Transverse colon (tissue), 4 donors: ENCODE measurements at regions not wholly inside any gene's neighbourhood (a gene's known extent, or its start where the extent isn't known, plus 50 kb on each side); places are given as distances from the start of the nearest gene placed in this dataset.

ENCODE experiments used
- EP300 ChIP-seq: sonication (generic); formaldehyde crosslinking; IDR thresholded peaks from one replicate; pipeline ENCODE4 v1.6.1; 2017; ENCODE audit warnings: antibody characterized with exemption, low read depth
- POLR2A ChIP-seq: fragments of 450-650 bp; IDR thresholded peaks from one replicate; pipeline ENCODE4 v1.6.1; 2016; ENCODE audit warnings: antibody characterized with exemption, mild to moderate bottlenecking, moderate library complexity
- POLR2AphosphoS5 ChIP-seq, 3 donors: sonication (generic); formaldehyde crosslinking; IDR thresholded peaks; one replicate each; pipeline ENCODE4 v1.6.1; 2016; ENCODE audit warnings: antibody characterized with exemption in 3 of 3
- TF ChIP-seq, protein P1 (sequence below), 5 experiments: fragments of 200-600 bp in 3 of 5; fragments of 450-650 bp in 2 of 5; sonication (generic) in 3 of 5; IDR thresholded peaks; 1 replicate in 2 of 5; 2 replicates in 3 of 5; pipeline ENCODE4 v1.5.1; 2016 to 2017; ENCODE audit warnings: antibody characterized with exemption in 5 of 5, inconsistent platforms in 3 of 5, mild to moderate bottlenecking in 2 of 5, moderate library complexity in 1 of 5

DNA sequence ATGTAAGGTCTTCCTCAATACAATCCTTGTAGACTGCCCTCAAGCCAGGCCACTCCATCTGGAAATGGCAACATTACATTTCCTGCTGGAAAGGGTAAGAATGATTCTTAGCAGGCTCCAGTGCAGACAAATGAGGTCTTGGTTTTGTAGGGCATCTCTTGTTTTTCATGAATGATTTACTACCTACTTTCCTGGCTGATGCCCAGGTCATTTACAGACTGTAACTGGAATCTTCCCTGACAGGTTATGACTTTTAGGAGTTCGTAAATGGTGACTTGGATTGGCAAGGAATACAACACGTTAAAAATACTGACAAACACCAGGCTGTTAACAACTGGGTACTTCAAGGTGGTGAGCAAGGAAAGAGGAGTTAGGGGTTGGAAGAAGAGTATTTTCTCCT, 510.5 kb upstream of the TNC start:
- TF ChIP-seq, protein P1, sequence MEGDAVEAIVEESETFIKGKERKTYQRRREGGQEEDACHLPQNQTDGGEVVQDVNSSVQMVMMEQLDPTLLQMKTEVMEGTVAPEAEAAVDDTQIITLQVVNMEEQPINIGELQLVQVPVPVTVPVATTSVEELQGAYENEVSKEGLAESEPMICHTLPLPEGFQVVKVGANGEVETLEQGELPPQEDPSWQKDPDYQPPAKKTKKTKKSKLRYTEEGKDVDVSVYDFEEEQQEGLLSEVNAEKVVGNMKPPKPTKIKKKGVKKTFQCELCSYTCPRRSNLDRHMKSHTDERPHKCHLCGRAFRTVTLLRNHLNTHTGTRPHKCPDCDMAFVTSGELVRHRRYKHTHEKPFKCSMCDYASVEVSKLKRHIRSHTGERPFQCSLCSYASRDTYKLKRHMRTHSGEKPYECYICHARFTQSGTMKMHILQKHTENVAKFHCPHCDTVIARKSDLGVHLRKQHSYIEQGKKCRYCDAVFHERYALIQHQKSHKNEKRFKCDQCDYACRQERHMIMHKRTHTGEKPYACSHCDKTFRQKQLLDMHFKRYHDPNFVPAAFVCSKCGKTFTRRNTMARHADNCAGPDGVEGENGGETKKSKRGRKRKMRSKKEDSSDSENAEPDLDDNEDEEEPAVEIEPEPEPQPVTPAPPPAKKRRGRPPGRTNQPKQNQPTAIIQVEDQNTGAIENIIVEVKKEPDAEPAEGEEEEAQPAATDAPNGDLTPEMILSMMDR (IDR thresholded peaks at IDR 0.05): no peak
- TF ChIP-seq POLR2A (no peak), POLR2AphosphoS5 (IDR thresholded peaks at IDR 0.05) (no peak), EP300 (no peak)
